ENCODE measurements at regions not wholly inside any gene's neighbourhood (a gene's known extent, or its start where the extent isn't known, plus 50 kb on each side); places are given as distances from the start of the nearest gene placed in this dataset.
"Not testable (repeated sequence)": the region's sequence is repeated elsewhere in the genome, so short reads cannot be mapped to it uniquely, and the experiment has no call there.

- peaks cover 3% of the 10 kb centered on the region; the same call in 1 of the 2 replicates for H3K9me3 ChIP-seq
- H3K4me1 ChIP-seq: no peaks in the 10 kb centered on the region
- H4K20me1 ChIP-seq: no peaks in the 10 kb centered on the region
- no peak overlapping the region for H3K4me3 ChIP-seq
- no peaks in the 10 kb centered on the region for H3K27me3 ChIP-seq
- no peaks in the 10 kb centered on the region for H3K36me3 ChIP-seq
- no peak overlapping the region for H3K27ac ChIP-seq
- H3K4me2 ChIP-seq: no peak overlapping the region
- no peak for TF ChIP-seq Cebpa-rat (IDR thresholded peaks at IDR 0.05)
- H3K9ac ChIP-seq: no peak overlapping the region
These were observed 238.3 kb upstream of the TRIB2 start for GRCh38 chr2:12478151-12479064.

GRCh38 chr2:12479065-12479601, 237.6 kb upstream of the TRIB2 start:
- H3K4me3 ChIP-seq: no peak overlapping the region
- peaks cover 10% of the 10 kb centered on the region for H3K9me3 ChIP-seq
- no peaks in the 10 kb centered on the region for H3K4me1 ChIP-seq
- no peak for TF ChIP-seq Cebpa-rat (IDR thresholded peaks at IDR 0.05)
- no peak overlapping the region for H3K9ac ChIP-seq
- no peak overlapping the region for H3K27ac ChIP-seq
- H3K27me3 ChIP-seq: no peaks in the 10 kb centered on the region
- H3K36me3 ChIP-seq: no peaks in the 10 kb centered on the region
- no peaks in the 10 kb centered on the region for H4K20me1 ChIP-seq
- H3K4me2 ChIP-seq: no peak overlapping the region

GRCh38 chr2:12484536-12485115, 232.1 kb upstream of the TRIB2 start:
- H3K36me3 ChIP-seq: no peaks in the 10 kb centered on the region
- TF ChIP-seq Cebpa-rat (IDR thresholded peaks at IDR 0.05): no peak
- H3K27me3 ChIP-seq: no peaks in the 10 kb centered on the region
- no peak overlapping the region for H3K4me2 ChIP-seq
- H3K4me1 ChIP-seq: no peaks in the 10 kb centered on the region; the same call in 1 of the 2 replicates
- no peak overlapping the region for H3K9ac ChIP-seq
- H3K4me3 ChIP-seq: no peak overlapping the region
- no peak overlapping the region for H3K27ac ChIP-seq
- H3K9me3 ChIP-seq: peaks cover 11% of the 10 kb centered on the region
- H4K20me1 ChIP-seq: no peaks in the 10 kb centered on the region

- H3K4me2 ChIP-seq: no peak overlapping the region
- H3K27me3 ChIP-seq: no peaks in the 10 kb centered on the region
- no peaks in the 10 kb centered on the region; the same call in 1 of the 2 replicates for H3K4me1 ChIP-seq
These were observed 230.3 kb upstream of the TRIB2 start for GRCh38 chr2:12486205-12487118.

GRCh38 chr2:12487253-12488004, 229.3 kb upstream of the TRIB2 start:
- Histone ChIP-seq H3K4me3 (no peak overlapping the region), H3K36me3 (no peaks in the 10 kb centered on the region), H3K27me3 (no peaks in the 10 kb centered on the region), H4K20me1 (no peaks in the 10 kb centered on the region), H3K9me3 (peaks cover 11% of the 10 kb centered on the region), H3K4me1 (no peaks in the 10 kb centered on the region; the same call in 1 of the 2 replicates), H3K27ac (no peak overlapping the region), H3K9ac (no peak overlapping the region), H3K4me2 (no peak overlapping the region)
- TF ChIP-seq Cebpa-rat (IDR thresholded peaks at IDR 0.05): no peak

More at GRCh38 chr2:12486205-12487118, 230.3 kb upstream of the TRIB2 start:
- no peaks in the 10 kb centered on the region for H4K20me1 ChIP-seq
- H3K9me3 ChIP-seq: peaks cover 11% of the 10 kb centered on the region
- no peak overlapping the region for H3K9ac ChIP-seq
- H3K27ac ChIP-seq: no peak overlapping the region
- no peak overlapping the region for H3K4me3 ChIP-seq
- TF ChIP-seq Cebpa-rat (IDR thresholded peaks at IDR 0.05): no peak
- no peaks in the 10 kb centered on the region for H3K36me3 ChIP-seq

- no peak overlapping the region for H3K4me2 ChIP-seq
- H3K4me3 ChIP-seq: no peak overlapping the region
- no peaks in the 10 kb centered on the region for H3K36me3 ChIP-seq
- H3K27me3 ChIP-seq: no peaks in the 10 kb centered on the region
- peaks cover 6% of the 10 kb centered on the region for H3K9me3 ChIP-seq
- no peaks in the 10 kb centered on the region; the same call in 1 of the 2 replicates for H3K4me1 ChIP-seq
- no peaks in the 10 kb centered on the region for H4K20me1 ChIP-seq
- no peak overlapping the region for H3K9ac ChIP-seq
- no peak for TF ChIP-seq Cebpa-rat (IDR thresholded peaks at IDR 0.05)
- H3K27ac ChIP-seq: no peak overlapping the region
These were observed 228.1 kb upstream of the TRIB2 start for GRCh38 chr2:12488352-12489318.

- TF ChIP-seq Cebpa-rat (IDR thresholded peaks at IDR 0.05): no peak
- no peaks in the 10 kb centered on the region for H3K36me3 ChIP-seq
- no peak overlapping the region for H3K27ac ChIP-seq
- no peaks in the 10 kb centered on the region for H4K20me1 ChIP-seq
- no peak overlapping the region for H3K4me3 ChIP-seq
- no peaks in the 10 kb centered on the region for H3K9me3 ChIP-seq
- H3K4me1 ChIP-seq: no peaks in the 10 kb centered on the region; the same call in 1 of the 2 replicates
- H3K27me3 ChIP-seq: no peaks in the 10 kb centered on the region
- H3K9ac ChIP-seq: no peak overlapping the region
- no peak overlapping the region for H3K4me2 ChIP-seq
These were observed 226.1 kb upstream of the TRIB2 start for GRCh38 chr2:12490641-12491040.

- H3K4me1 ChIP-seq, H3K4me2 ChIP-seq, H3K4me3 ChIP-seq, H3K27me3 ChIP-seq, H3K9ac ChIP-seq, H3K9me3 ChIP-seq, H3K27ac ChIP-seq, H4K20me1 ChIP-seq, H3K36me3 ChIP-seq: not testable (repeated sequence)
These were observed 224.4 kb upstream of the TRIB2 start for GRCh38 chr2:12492360-12492759.
